IPS-15b (cell line): ENCODE measurements at regions not wholly inside any gene's neighbourhood (a gene's known extent, or its start where the extent isn't known, plus 50 kb on each side); places are given as distances from the start of the nearest gene placed in this dataset.
"Not testable (repeated sequence)": the region's sequence is repeated elsewhere in the genome, so short reads cannot be mapped to it uniquely, and the experiment has no call there.

ENCODE experiments used
- H3K27me3 ChIP-seq: one replicate; pipeline ENCODE4 v1.6.1; 2013; ENCODE audit warnings: low read length; ENCODE audit not compliant: control insufficient read depth, insufficient read depth
- H3K36me3 ChIP-seq: one replicate; pipeline ENCODE4 v1.6.1; 2013; ENCODE audit warnings: low read length; ENCODE audit not compliant: control insufficient read depth, insufficient read depth
- H3K4me1 ChIP-seq: one replicate; pipeline ENCODE4 v1.6.1; 2013; ENCODE audit warnings: mild to moderate bottlenecking, low read length; ENCODE audit not compliant: control insufficient read depth, insufficient read depth
- H3K4me3 ChIP-seq: one replicate; pipeline ENCODE4 v1.5.1; 2013; ENCODE audit warnings: low read depth, low read length
- H3K9ac ChIP-seq: one replicate; pipeline ENCODE4 v1.6.1; 2013; ENCODE audit warnings: low read depth, mild to moderate bottlenecking, low read length
- H3K9me3 ChIP-seq: one replicate; pipeline ENCODE4 v1.6.1; 2013; ENCODE audit warnings: mild to moderate bottlenecking, low read length; ENCODE audit not compliant: control insufficient read depth, insufficient read depth

- Histone ChIP-seq H3K27me3 (peaks cover 17% of the 10 kb centered on the region), H3K36me3 (no peaks in the 10 kb centered on the region), H3K9me3 (no peaks in the 10 kb centered on the region), H3K4me1 (peaks cover 9% of the 10 kb centered on the region), H3K4me3 (no peak overlapping the region), H3K9ac (no peak overlapping the region)
These were observed 127.6 kb upstream of the ITGA6 start for GRCh38 chr2:172299741-172300140.

GRCh38 chr2:172300851-172301250 lies 126.5 kb upstream of the ITGA6 start:
- peaks cover 7% of the 10 kb centered on the region for H3K4me1 ChIP-seq
- H3K4me3 ChIP-seq: no peak overlapping the region
- no peaks in the 10 kb centered on the region for H3K9me3 ChIP-seq
- H3K36me3 ChIP-seq: no peaks in the 10 kb centered on the region
- no peak overlapping the region for H3K9ac ChIP-seq
- peaks cover 9% of the 10 kb centered on the region for H3K27me3 ChIP-seq

- Histone ChIP-seq H3K9ac (no peak overlapping the region), H3K27me3 (no peaks in the 10 kb centered on the region), H3K36me3 (no peaks in the 10 kb centered on the region), H3K9me3 (no peaks in the 10 kb centered on the region), H3K4me3 (no peak overlapping the region), H3K4me1 (peaks cover 2% of the 10 kb centered on the region)
These were observed 122.3 kb upstream of the ITGA6 start for GRCh38 chr2:172305066-172305465.

GRCh38 chr2:172307800-172308199 lies 119.6 kb upstream of the ITGA6 start:
- no peak overlapping the region for H3K4me3 ChIP-seq
- H3K9me3 ChIP-seq: no peaks in the 10 kb centered on the region
- H3K4me1 ChIP-seq: no peaks in the 10 kb centered on the region
- H3K9ac ChIP-seq: no peak overlapping the region
- H3K36me3 ChIP-seq: no peaks in the 10 kb centered on the region
- H3K27me3 ChIP-seq: no peaks in the 10 kb centered on the region

GRCh38 chr2:172308253-172308935 lies 119.0 kb upstream of the ITGA6 start:
- Histone ChIP-seq H3K4me1 (no peaks in the 10 kb centered on the region), H3K9me3 (peaks cover under 1% of the 10 kb centered on the region), H3K36me3 (no peaks in the 10 kb centered on the region), H3K9ac (no peak overlapping the region), H3K4me3 (no peak overlapping the region), H3K27me3 (no peaks in the 10 kb centered on the region)

GRCh38 chr2:172311921-172312345 lies 115.5 kb upstream of the ITGA6 start:
- no peaks in the 10 kb centered on the region for H3K27me3 ChIP-seq
- H3K9me3 ChIP-seq: peaks cover 5% of the 10 kb centered on the region
- H3K4me1 ChIP-seq: no peaks in the 10 kb centered on the region
- H3K36me3 ChIP-seq: no peaks in the 10 kb centered on the region
- no peak overlapping the region for H3K9ac ChIP-seq
- H3K4me3 ChIP-seq: no peak overlapping the region

GRCh38 chr2:172313715-172314341 lies 113.6 kb upstream of the ITGA6 start:
- Histone ChIP-seq H3K9me3 (peaks cover 5% of the 10 kb centered on the region), H3K9ac (no peak overlapping the region), H3K27me3 (no peaks in the 10 kb centered on the region), H3K36me3 (no peaks in the 10 kb centered on the region), H3K4me3 (no peak overlapping the region), H3K4me1 (no peaks in the 10 kb centered on the region)

GRCh38 chr2:172315070-172315469 lies 112.3 kb upstream of the ITGA6 start:
- H3K27me3 ChIP-seq, H3K4me1 ChIP-seq, H3K4me3 ChIP-seq, H3K36me3 ChIP-seq, H3K9me3 ChIP-seq, H3K9ac ChIP-seq: not testable (repeated sequence)

- Histone ChIP-seq H3K27me3 (no peaks in the 10 kb centered on the region), H3K9me3 (no peaks in the 10 kb centered on the region), H3K9ac (no peak overlapping the region), H3K4me1 (no peaks in the 10 kb centered on the region), H3K4me3 (no peak overlapping the region), H3K36me3 (no peaks in the 10 kb centered on the region)
These were observed 105.3 kb upstream of the ITGA6 start for GRCh38 chr2:172322049-172322448.

- H3K36me3 ChIP-seq: no peaks in the 10 kb centered on the region
- H3K4me1 ChIP-seq: no peaks in the 10 kb centered on the region
- H3K9ac ChIP-seq: no peak overlapping the region
- no peaks in the 10 kb centered on the region for H3K9me3 ChIP-seq
- H3K27me3 ChIP-seq: no peaks in the 10 kb centered on the region
- no peak overlapping the region for H3K4me3 ChIP-seq
These were observed 104.1 kb upstream of the ITGA6 start for GRCh38 chr2:172323256-172323655.

GRCh38 chr2:172323861-172324597 lies 103.4 kb upstream of the ITGA6 start:
- Histone ChIP-seq H3K9me3 (no peaks in the 10 kb centered on the region), H3K27me3 (no peaks in the 10 kb centered on the region), H3K9ac (no peak overlapping the region), H3K4me3 (no peak overlapping the region), H3K4me1 (no peaks in the 10 kb centered on the region), H3K36me3 (no peaks in the 10 kb centered on the region)

GRCh38 chr2:172326211-172326509 lies 101.2 kb upstream of the ITGA6 start:
- H3K4me3 ChIP-seq: no peak overlapping the region
- no peaks in the 10 kb centered on the region for H3K9me3 ChIP-seq
- no peaks in the 10 kb centered on the region for H3K36me3 ChIP-seq
- no peaks in the 10 kb centered on the region for H3K4me1 ChIP-seq
- H3K27me3 ChIP-seq: no peaks in the 10 kb centered on the region
- H3K9ac ChIP-seq: no peak overlapping the region
